ENCODE measurements at regions not wholly inside any gene's neighbourhood (a gene's known extent, or its start where the extent isn't known, plus 50 kb on each side); places are given as distances from the start of the nearest gene placed in this dataset.

- TF ChIP-seq CTCF (IDR thresholded peaks at IDR 0.05 in 8 of 11, conservative IDR thresholded peaks at IDR 0.05 in 3 of 11) (no peak), POLR2A (IDR thresholded peaks at IDR 0.05) (no peak)
These were observed 125.1 kb upstream of the DUSP10 start for GRCh38 chr1:221867003-221867402.
